GM18861 (cell line): ENCODE measurements at regions not wholly inside any gene's neighbourhood (a gene's known extent, or its start where the extent isn't known, plus 50 kb on each side); places are given as distances from the start of the nearest gene placed in this dataset.
A peak's percentile ranks its signal among the peaks of the same experiment; 100 is the strongest.
"Not testable (repeated sequence)": the region's sequence is repeated elsewhere in the genome, so short reads cannot be mapped to it uniquely, and the experiment has no call there.

Source experiments
- ATAC-seq: cut with Tn5 transposase; IDR thresholded peaks from one replicate; pipeline ENCODE4 v1.9.1; 2021; ENCODE audit not compliant: unreplicated experiment

DNA sequence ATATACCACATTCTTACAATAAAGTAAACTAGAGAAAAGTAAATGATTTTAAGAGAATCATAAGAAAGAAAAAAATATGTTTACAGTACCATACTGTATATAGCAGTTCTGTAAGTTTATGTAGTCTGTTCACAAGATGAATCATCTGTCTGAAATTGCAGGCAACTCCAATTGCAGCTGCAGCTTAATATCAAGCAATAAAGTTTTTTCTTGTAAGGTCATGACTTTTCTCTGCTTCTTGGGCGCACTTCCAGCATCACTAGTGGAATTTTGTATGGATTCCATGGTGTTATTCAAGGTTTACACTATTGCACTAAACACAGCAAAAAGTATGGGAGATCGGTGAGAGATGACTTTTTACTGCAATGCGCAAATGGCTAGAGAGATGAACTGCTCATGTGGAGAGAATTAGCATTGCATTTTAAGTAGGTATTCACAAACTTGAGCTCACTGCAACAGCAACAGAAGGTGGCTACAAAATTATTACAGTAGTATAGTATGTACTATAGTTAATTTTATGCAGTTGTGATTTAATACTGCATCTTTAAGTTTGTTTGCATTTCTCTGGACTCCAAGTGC, 445.4 kb upstream of the OR4E1 start:
- ATAC-seq = no peak

DNA sequence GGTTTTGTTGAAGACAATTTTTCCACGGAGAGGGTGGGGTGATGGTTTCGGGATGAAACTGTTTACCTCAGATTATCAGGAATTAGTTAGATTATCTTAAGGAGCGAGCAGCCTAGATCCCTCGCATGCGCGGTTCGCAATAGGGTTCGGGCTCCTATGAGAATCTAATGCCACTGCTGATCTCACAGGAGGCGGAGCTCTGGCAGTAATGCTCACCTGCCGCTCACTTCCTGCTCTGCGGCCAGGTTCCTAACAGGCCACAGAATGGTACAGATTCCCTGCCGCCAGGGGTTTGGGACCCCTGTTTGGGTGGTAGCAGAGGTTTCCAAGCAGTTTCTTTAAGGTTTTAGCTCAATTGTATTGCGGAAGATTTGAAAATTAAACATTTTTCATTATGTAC, 439.8 kb upstream of the OR4E1 start:
- ATAC-seq = no peak

DNA sequence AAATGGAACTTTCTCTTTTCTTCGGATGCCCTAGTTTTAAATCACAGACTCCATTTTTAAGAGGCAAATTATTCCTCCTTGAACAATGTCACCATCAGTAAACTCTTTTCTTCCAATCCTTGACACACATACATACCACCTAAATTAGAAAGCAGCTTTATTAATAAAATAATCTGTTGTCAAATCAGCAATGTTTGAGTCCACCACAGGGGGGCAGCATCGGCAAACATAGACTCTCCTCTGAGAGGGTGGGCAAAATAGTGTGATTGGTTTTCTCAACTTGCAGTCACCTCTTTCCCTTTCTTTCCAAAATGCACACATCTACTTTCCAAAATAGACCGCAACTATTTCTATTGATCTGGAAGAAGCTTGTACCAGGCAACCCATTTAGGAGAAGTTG, 438.4 kb upstream of the OR4E1 start:
- ATAC-seq = no peak

DNA sequence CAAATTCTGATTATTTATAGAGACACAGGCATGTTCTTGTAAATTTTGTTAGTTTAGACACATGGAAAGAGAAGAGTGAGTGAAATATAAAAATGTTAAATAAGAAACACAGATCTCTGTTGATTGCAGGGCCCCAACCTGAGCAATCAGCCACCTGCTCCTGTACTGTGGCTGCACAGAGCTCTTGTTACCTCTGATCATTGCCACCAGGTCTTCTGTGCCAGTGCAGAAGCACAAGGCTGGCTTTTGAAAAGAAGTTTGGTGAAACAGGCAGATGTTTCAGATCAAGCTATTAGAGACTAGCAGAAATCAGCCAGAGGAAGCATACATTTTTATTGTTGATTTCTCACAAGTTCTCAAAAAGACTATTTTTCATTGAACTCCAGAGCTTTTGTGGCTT, 434.1 kb upstream of the OR4E1 start:
- no peak for ATAC-seq

DNA sequence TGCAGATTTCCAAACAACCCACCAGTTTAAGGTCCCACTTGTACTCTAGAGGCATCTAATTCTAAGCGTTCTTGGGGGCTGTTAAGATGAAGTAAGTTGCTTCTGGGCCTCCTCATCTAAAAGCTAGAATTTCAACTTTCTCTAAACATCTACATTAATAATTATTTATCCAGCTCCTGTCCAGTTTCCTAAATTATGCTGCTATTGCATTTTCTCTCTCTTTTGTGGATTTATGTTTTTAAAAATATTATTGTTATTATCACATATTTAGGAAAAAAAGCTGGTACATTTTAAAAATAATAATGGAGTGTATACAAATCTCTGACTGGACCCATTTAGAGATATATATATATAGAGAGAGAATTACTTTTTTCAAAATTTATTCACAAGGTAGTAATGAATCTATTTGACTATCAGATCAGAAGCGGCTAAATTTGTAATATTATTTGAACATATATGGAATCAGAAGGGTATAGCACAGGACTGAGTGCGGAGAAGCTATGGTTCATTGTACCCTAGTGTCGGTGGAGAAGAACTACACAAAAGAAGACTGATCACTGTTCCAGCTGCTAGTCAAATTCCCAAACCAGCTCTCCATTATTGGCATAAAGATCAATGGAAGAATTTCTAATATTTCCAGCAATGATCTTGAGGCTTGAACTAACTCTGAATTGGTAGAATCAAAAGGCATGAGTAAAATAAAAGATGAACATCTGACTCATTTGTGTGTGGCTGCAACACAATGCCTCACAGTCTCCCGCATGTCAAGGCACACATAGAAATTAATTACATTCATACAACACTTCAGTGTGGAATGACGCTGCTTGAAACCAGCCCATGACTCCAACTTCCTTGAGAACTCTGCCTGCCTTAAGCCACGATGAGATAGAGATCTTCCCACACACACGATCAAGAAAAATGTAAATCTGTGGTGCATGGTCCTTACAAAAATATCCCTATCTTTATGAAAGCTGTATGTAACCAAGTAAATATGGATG, 433.4 kb upstream of the OR4E1 start:
- no peak for ATAC-seq

DNA sequence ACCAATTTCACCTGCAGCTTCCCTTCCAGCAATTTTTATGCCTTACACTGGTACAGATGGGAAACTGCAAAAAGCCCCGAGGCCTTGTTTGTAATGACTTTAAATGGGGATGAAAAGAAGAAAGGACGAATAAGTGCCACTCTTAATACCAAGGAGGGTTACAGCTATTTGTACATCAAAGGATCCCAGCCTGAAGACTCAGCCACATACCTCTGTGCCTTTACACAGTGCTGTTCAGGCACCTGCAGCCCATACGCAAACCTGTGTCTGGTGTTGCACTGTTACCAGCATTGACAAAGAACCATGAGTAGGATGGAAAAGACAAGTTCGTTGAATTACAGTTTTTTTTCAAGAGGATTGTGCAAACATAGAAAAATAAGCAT, 432.0 kb upstream of the OR4E1 start:
- no peak for ATAC-seq

DNA sequence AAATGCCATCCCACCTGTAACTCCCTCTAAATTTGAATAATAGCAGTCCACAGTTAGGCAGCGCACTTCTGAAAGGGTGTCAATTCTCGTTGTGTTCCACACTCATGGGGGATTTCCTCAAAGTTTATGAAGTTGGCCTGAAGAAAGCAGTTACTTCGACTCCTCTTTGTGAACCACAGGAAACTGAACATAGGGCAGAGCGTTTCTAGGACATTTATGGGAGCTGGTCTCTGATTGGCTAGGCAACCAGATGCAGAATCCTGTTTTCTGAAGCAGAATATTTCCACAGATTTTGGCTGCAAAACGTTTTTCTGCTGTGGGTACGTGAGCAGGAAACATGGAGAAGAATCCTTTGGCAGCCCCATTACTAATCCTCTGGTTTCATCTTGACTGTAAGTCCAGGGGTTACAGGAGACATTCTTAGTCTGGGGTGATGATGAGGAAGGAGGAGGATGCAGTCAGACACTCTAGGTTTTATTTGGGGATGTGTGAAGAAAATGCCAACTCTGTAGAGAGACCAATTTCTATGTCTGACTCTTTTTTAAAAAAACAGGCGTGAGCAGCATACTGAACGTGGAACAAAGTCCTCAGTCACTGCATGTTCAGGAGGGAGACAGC, 431.5 kb upstream of the OR4E1 start:
- ATAC-seq = no peak

DNA sequence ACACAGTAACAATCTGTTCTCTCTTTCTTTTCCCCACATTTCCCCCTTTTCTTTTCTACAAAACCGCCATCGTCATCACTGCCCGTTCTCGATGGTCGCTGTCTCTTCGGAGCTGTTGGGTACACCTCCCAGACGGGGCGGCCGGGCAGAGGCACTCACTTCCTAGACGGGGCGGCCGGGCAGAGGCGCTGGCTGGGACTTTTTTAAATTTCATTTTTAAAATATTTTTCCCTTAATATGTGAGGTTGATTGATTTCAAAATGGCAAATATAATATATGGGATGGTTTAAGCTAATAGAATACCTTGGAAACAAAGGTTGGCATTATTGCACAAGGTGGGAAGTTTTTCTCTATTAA, 427.1 kb upstream of the OR4E1 start:
- ATAC-seq = not testable (repeated sequence)

DNA sequence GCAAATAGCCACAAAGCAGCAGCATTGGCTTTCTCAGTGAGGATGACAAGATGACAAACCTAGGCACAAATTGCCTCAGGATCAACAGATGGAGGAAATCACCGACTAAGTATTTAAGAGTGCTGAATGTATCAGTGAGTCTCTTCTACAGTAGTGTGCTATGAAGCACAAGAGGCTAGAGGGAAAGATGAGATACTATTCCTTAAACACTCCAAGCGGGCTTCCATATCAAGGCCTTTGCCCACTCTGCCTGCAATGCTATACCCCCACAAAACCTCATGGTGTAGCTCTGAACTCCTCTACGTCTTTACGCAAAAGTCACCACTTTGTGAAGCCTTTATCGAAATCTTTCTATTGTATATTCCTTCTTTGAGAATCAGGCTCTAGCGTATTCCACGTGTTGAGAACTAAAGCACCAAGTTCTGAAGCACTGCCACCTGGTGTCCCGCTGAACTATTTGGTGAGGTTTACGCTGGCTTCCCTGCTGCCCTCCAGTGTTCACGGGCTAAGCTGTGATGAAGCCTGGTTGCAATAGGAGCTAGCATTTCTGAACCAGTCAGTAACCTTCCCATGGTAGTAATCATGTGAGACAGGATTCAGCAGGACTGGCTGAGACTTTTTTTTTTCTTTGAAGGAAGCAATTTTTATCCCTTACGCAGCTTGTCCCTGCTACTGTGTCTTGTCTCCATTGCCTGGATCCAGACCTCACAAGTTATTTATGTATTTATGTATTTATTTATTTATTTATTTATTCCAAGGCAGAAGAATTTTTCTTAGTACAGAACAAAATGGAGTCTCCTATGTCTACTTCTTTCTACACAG, 426.5 kb upstream of the OR4E1 start:
- ATAC-seq = peak; percentile 69

DNA sequence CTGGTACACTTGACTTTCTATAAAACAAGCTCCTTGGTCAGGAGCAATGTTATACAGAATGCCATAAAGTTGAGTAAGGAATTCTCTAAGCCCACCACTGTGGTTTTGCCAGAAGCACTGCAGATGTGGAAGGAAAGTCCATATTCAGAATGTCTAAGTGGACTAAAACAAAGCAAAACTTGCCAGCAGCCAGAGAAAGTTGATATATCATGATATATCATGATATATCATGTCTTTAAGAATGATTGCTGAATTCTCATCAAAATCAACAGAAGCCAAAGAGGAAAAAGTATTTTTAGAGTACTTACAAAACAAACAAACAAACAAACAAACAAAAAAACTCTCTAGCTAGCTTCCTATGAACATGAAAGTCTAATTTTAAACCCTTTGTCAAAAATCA, 424.8 kb upstream of the OR4E1 start:
- ATAC-seq = no peak

DNA sequence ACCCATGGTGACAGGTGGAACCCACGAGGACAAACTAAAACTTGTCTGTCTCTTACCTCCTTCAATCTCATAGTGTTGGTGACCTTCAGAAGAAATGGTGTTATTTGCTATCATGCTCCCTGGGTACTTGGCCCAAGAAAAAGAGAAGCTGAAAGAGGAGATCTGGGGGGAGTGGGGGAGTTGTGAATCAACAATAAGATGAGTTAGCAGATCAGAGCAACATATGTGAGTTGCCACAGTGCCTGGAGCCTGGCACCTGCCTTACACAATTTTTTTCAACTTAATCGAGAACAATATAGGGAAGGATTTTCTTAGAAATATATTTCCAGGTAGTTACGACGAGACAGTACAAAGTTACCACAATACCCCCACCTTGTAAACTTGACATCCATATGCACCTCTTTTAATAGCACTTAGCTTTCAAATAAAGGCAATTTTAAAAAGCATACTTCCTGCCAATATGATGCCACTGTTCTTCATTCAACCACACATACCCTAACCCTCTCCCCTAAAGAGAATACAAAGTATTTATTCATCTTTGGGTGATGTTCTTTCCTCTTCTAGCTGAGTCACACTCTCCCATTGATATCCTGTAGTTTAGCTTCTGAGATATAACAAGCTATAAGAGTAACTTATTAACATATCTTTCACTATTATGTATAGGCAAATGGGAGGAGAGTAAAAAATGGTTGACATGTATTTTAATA, 424.1 kb upstream of the OR4E1 start:
- no peak for ATAC-seq

DNA sequence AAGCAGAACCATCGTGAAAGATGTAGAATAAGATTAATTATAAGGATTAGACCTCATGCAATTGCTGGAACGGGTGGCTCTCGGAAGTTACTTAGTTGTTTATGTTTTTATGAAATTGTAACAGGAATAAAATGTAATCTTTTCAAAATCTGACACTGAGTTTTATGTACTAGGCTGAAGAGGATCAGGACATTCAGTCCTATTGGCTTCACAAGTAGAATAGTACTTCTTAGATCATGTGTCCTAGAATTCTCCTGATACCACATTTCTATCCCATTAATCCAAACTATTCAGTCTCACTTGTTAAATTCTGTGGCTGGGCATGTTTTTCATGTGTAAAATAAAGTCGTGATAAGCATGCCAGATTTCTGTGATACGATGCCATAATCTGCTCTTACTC, 423.5 kb upstream of the OR4E1 start:
- ATAC-seq = no peak

DNA sequence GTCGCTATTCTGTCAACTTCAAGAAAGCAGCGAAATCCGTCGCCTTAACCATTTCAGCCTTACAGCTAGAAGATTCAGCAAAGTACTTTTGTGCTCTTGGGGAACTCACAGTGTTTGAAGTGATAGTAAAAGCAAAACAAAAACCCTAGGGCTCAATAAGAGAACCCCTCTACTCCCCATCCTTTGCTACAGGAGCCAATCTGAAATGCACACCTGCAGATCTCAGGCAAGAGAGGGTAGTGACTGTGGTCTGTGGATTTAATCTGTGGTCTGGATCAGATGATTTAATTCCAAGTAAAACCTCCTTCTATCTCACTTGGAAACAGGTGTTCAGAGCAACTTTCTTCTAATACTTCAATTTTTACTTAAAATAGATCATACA, 422.9 kb upstream of the OR4E1 start:
- no peak for ATAC-seq

DNA sequence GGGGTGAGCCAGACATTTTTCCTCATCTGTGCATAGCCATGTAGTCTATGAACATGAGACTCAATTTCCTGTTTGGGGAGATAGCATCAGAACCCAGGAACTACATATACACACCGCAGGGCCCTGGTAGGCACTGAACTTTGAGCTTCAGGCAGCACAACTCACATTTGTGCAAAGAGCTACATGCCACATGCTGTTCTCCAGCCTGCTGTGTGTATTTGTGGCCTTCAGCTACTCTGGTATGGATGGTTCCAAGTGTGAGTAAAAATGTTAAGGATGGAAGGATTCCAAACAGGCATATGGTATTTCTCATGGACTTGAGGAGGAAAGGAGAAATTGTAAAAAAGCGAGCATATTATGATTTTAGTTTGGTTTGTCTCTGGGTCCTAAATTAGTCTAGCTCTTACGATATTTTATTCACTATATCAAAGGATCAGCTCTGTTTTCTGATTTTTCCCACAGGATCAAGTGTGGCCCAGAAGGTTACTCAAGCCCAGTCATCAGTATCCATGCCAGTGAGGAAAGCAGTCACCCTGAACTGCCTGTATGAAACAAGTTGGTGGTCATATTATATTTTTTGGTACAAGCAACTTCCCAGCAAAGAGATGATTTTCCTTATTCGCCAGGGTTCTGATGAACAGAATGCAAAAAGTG, 422.4 kb upstream of the OR4E1 start:
- no peak for ATAC-seq

DNA sequence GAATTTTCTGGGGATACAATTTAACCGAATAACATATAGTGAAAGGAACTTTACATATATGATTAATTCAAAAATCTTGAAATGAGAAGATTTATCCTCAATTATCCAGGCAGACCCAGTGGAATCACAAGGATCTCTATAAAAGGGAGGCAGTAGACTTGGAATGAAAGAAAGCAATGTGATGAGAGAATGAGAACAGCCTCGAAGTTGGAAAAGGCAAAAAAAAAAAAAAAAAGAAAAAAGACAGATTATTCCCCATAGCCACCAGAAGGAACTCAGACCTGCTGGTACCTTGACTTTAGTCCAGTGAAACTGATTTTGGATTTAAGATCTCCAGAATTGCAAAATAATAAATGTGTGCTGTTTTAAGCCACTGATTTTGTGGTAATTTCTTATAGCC, 416.3 kb upstream of the OR4E1 start:
- ATAC-seq = no peak

DNA sequence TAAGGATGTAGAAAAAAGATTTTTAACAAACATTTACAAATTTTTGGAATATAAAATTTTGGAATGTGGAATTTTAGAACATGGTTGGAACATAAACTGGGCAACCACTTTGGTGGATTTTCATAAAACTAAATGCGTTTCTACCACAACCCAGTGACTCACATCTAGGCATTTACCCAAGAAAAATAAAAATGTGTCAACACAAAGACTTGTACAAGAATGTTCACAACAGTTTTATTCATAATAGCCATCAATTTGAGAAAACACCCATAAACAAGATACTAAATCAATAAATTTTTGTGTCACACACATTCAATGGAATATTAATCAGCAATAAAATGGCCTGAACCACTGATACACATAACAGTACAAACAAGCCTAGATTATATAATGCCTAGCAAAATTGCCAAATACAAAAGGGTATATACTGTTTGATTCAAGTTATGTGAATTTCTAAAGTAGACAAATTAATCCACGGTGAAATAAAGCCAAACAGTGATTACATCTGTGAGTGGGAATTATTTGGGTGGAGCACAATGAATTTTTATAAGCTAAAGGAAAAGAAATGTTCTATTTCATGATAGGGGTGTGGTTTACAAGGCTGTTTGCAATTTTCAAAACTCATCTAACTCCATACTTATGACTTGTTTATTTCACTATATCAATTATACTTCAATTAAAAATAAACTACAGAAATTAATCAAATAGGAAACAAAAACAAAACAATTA, 415.2 kb upstream of the OR4E1 start:
- no peak for ATAC-seq

DNA sequence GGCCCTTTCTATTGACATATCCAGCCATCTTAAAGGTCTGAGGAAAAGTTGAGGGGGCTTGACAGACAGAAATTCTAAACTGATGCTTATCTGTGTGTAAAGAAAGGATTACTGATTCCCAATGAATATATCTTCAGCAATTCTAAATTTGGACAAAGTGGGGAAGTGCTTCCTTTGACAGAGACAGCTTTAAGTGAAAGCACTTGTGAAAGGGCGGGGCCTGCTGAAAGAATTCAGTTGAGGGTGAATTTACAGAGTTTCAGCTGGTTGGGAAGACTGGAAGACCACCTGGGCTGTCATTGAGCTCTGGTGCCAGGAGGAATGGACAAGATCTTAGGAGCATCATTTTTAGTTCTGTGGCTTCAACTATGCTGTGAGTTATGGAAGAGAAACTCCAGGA, 412.5 kb upstream of the OR4E1 start:
- no peak for ATAC-seq

DNA sequence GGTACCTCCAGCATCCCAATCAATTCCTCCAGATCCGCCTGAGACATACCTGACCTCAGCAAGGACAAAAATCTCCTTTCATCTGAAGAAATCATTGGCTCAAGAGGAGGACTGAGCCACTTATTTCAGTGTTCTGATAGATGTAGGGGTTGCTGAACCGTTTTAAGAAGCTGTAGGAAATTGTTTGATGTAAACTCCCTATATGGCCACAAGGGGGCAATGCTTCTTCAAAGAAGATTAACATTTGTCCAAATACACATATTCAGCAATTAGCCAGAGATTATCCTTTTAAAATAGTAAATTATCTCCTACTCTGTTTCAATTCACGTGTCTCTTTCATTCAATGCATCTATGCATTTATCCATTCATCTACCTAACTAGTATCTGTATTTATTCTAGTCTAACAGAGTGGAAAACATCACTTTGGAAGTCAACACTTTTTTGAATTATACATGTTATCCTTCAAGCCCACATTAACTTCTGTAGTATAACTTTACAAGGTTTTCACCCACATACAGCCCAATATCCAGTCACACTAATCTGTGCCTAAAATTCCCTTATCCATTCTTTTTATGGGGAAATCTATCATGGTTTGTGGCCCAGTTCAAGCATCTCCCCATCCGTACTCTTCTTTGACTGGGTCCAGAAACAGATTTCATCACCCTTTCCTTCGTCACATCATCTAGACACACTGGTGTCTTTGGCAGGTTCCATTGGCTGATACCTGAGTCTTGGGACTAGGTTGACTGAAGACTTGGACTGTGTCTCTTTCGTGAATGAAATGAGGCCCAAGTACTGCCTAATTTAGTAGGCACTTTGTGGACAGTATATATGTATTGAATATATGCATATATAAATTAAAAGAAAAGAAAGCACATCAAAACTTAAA, 411.0 kb upstream of the OR4E1 start:
- ATAC-seq = no peak

DNA sequence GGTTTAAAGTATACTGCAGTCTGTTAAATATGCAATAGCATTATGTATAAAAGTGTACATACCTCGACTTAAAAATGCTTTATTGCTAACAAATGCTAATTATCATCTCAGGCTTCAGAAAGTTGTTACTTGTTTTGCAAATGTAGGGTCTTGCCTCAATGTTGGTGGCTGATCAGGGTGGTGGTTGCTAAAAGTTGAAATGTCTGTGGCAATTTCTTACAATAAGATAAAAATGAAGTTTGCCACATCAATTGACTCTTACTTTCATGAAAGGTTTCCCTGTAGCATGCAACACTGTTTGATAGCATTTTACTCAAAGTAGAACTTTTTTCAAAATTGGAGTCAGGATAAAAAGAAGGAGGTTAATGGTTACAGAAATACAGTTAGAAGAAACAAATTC, 407.7 kb upstream of the OR4E1 start:
- ATAC-seq = no peak
